GM23338 (cell line): ENCODE measurements at regions not wholly inside any gene's neighbourhood (a gene's known extent, or its start where the extent isn't known, plus 50 kb on each side); places are given as distances from the start of the nearest gene placed in this dataset.
"Not testable (repeated sequence)": the region's sequence is repeated elsewhere in the genome, so short reads cannot be mapped to it uniquely, and the experiment has no call there.

ENCODE experiments used
- ATAC-seq: fragments of 200-7000 bp; cut with Tn5 transposase; 3 replicates; pipeline ENCODE4 v1.9.1; 2020
- DNase-seq: peaks from one replicate; pipeline ENCODE4 v3.0.0-alpha.2; 2015; ENCODE audit warnings: low spot score
- H2AFZ ChIP-seq: fragments of 200-600 bp; sonication (generic); 2 replicates; pipeline ENCODE4 v1.8.0; 2016; ENCODE audit warnings: antibody characterized with exemption, mild to moderate bottlenecking, moderate library complexity
- H3F3A ChIP-seq: fragments of 200-600 bp; sonication (generic); replicated peaks from 2 replicates; pipeline ENCODE4 v1.8.0; 2017; ENCODE audit warnings: antibody characterized with exemption, mixed run types, low read depth
- H3K27ac ChIP-seq: fragments of 200-600 bp; sonication (generic); 2 replicates; pipeline ENCODE4 v1.6.1; 2016; ENCODE audit warnings: low read depth
- H3K27me3 ChIP-seq: fragments of 200-600 bp; sonication (generic); 2 replicates; pipeline ENCODE4 v1.8.0; 2016; ENCODE audit warnings: mild to moderate bottlenecking, mixed run types, moderate library complexity; ENCODE audit not compliant: insufficient read depth
- H3K36me3 ChIP-seq: fragments of 200-600 bp; sonication (generic); 2 replicates; pipeline ENCODE4 v1.8.0; 2016; ENCODE audit warnings: mild to moderate bottlenecking; ENCODE audit not compliant: insufficient read depth
- H3K4me1 ChIP-seq: fragments of 200-600 bp; sonication (generic); 2 replicates; pipeline ENCODE4 v1.8.0; 2016; ENCODE audit warnings: mild to moderate bottlenecking, moderate library complexity; ENCODE audit not compliant: insufficient read depth
- H3K4me2 ChIP-seq: fragments of 200-600 bp; sonication (generic); 2 replicates; pipeline ENCODE4 v1.7.1; 2017; ENCODE audit warnings: mixed run types
- H3K4me3 ChIP-seq: fragments of 200-600 bp; sonication (generic); 2 replicates; pipeline ENCODE4 v1.6.1; 2016; ENCODE audit warnings: mixed run types
- H3K79me2 ChIP-seq: fragments of 200-600 bp; sonication (generic); replicated peaks from 2 replicates; pipeline ENCODE4 v1.8.0; 2017; ENCODE audit warnings: mild to moderate bottlenecking; ENCODE audit not compliant: insufficient read depth
- H3K9me2 ChIP-seq: fragments of 200-600 bp; sonication (generic); 2 replicates; pipeline ENCODE4 v1.8.0; 2017; ENCODE audit not compliant: insufficient read depth
- H4K20me1 ChIP-seq: fragments of 200-600 bp; sonication (generic); replicated peaks from 2 replicates; pipeline ENCODE4 v1.8.0; 2017; ENCODE audit warnings: mild to moderate bottlenecking; ENCODE audit not compliant: insufficient read depth
- H3K27ac Mint-ChIP-seq: 2 replicates; pipeline ENCODE4 v1.8.0; 2020; ENCODE audit warnings: inconsistent platforms, mild to moderate bottlenecking, moderate library complexity, mixed read lengths
- H3K27me3 Mint-ChIP-seq: 3 replicates; pipeline ENCODE4 v1.8.0; 2022; ENCODE audit warnings: low read depth, mild to moderate bottlenecking, moderate library complexity, mixed read lengths, inconsistent platforms; ENCODE audit not compliant: insufficient read depth, poor library complexity
- H3K36me3 Mint-ChIP-seq: 3 replicates; pipeline ENCODE4 v1.8.0; 2021; ENCODE audit warnings: low read depth, mild to moderate bottlenecking, inconsistent platforms, moderate library complexity, mixed read lengths
- H3K4me1 Mint-ChIP-seq: 3 replicates; pipeline ENCODE4 v1.8.0; 2020; ENCODE audit warnings: mild to moderate bottlenecking, inconsistent platforms, mixed read lengths
- H3K4me3 Mint-ChIP-seq: 3 replicates; pipeline ENCODE4 v1.8.0; 2021; ENCODE audit warnings: moderate library complexity, mild to moderate bottlenecking, inconsistent platforms, mixed read lengths
- H3K9me3 Mint-ChIP-seq: 3 replicates; pipeline ENCODE4 v1.8.0; 2020; ENCODE audit warnings: moderate library complexity, mild to moderate bottlenecking, inconsistent platforms, mixed read lengths
- CREB1 ChIP-seq: fragments of 250-450 bp; sonication (Bioruptor Pico); IDR thresholded peaks from 2 replicates; pipeline ENCODE4 v1.5.0; 2020; ENCODE audit warnings: low read depth, mild to moderate bottlenecking, moderate library complexity
- ETS1 ChIP-seq: IDR thresholded peaks from 2 replicates; pipeline ENCODE4 v1.6.1; 2016; ENCODE audit warnings: antibody characterized with exemption
- EZH2phosphoT487 ChIP-seq: fragments of 200-600 bp; sonication (generic); IDR thresholded peaks from one replicate; pipeline ENCODE4 v1.8.1; 2018; ENCODE audit warnings: antibody characterized with exemption; ENCODE audit not compliant: unreplicated experiment
- JUNB ChIP-seq: IDR thresholded peaks from one replicate; pipeline ENCODE4 v1.6.1; 2016; ENCODE audit warnings: antibody characterized with exemption; ENCODE audit not compliant: unreplicated experiment
- NANOG ChIP-seq: IDR thresholded peaks from 2 replicates; pipeline ENCODE4 v1.6.1; 2016; ENCODE audit warnings: antibody characterized with exemption, borderline replicate concordance
- POLR2AphosphoS5 ChIP-seq: IDR thresholded peaks from 2 replicates; pipeline ENCODE4 v1.6.1; 2016; ENCODE audit warnings: antibody characterized with exemption, low read depth
- REST ChIP-seq: IDR thresholded peaks from one replicate; pipeline ENCODE4 v1.6.1; 2018; ENCODE audit warnings: antibody characterized with exemption; ENCODE audit not compliant: unreplicated experiment
- STAT1 ChIP-seq: IDR thresholded peaks from one replicate; pipeline ENCODE4 v1.6.1; 2016; ENCODE audit warnings: antibody characterized with exemption; ENCODE audit not compliant: unreplicated experiment

GRCh38 chr1:194774535-194774934, 1588.1 kb upstream of the B3GALT2 start (continued):
- TF ChIP-seq ETS1, result no peak

GRCh38 chr1:194755241-194755994, 1569.0 kb upstream of the B3GALT2 start:
- Histone ChIP-seq H3K4me2 (no peak overlapping the region), H3K4me3 (no peak overlapping the region), H3K79me2 (no peaks in the 10 kb centered on the region), H3K36me3 (no peaks in the 10 kb centered on the region), H3K27me3 (no peaks in the 10 kb centered on the region), H3F3A (no peaks in the 10 kb centered on the region), H3K27ac (no peak overlapping the region), H2AFZ (no peak overlapping the region), H4K20me1 (no peaks in the 10 kb centered on the region), H3K4me1 (no peaks in the 10 kb centered on the region), H3K9me2 (no peaks in the 10 kb centered on the region)
- DNase-seq (no peak), ATAC-seq (no peak)
- no peak overlapping the region for H3K4me3 Mint-ChIP-seq
- no peaks in the 10 kb centered on the region for H3K4me1 Mint-ChIP-seq
- H3K27me3 Mint-ChIP-seq, result no peaks in the 10 kb centered on the region
- H3K27ac Mint-ChIP-seq, result no peak overlapping the region
- TF ChIP-seq CREB1 (CRISPR knock-in tag) (no peak), JUNB (no peak), EZH2phosphoT487 (no peak)
- H3K36me3 Mint-ChIP-seq, result no peaks in the 10 kb centered on the region
- peaks cover 2% of the 10 kb centered on the region; the same call in 2 of the 3 replicates for H3K9me3 Mint-ChIP-seq

GRCh38 chr1:194738843-194739242, 1552.4 kb upstream of the B3GALT2 start:
- H2AFZ ChIP-seq, H3K4me3 Mint-ChIP-seq, H3K36me3 Mint-ChIP-seq, H3K4me3 ChIP-seq, H3K27me3 ChIP-seq, H3K4me1 Mint-ChIP-seq, H3K4me2 ChIP-seq, H3K27me3 Mint-ChIP-seq, H3K79me2 ChIP-seq, H3K9me3 Mint-ChIP-seq, H3K4me1 ChIP-seq, H3F3A ChIP-seq, ATAC-seq, DNase-seq, H3K27ac Mint-ChIP-seq, H3K36me3 ChIP-seq, H3K27ac ChIP-seq, H4K20me1 ChIP-seq, H3K9me2 ChIP-seq: not testable (repeated sequence)

GRCh38 chr1:194734970-194735369, 1548.6 kb upstream of the B3GALT2 start:
- ATAC-seq, result no peak
- no peak for DNase-seq
- no peak overlapping the region; the same call in 1 of the 2 replicates for H3K27ac ChIP-seq
- TF ChIP-seq POLR2AphosphoS5 (no peak), NANOG (no peak), STAT1 (no peak), JUNB (no peak), REST (no peak)

More at GRCh38 chr1:194734970-194735369, 1548.6 kb upstream of the B3GALT2 start:
- H3K4me1 ChIP-seq, result no peaks in the 10 kb centered on the region
- no peaks in the 10 kb centered on the region for H3K79me2 ChIP-seq
- H3F3A ChIP-seq, result no peaks in the 10 kb centered on the region
- H3K27ac Mint-ChIP-seq, result no peak overlapping the region
- no peak overlapping the region for H3K4me3 ChIP-seq
- H3K9me2 ChIP-seq, result no peaks in the 10 kb centered on the region
- H3K4me1 Mint-ChIP-seq, result peaks cover 7% of the 10 kb centered on the region
- no peak overlapping the region for H3K4me3 Mint-ChIP-seq
- H3K9me3 Mint-ChIP-seq, result no peaks in the 10 kb centered on the region
- H4K20me1 ChIP-seq, result no peaks in the 10 kb centered on the region
- H3K27me3 Mint-ChIP-seq, result no peaks in the 10 kb centered on the region
- no peak overlapping the region for H3K4me2 ChIP-seq
- H3K27me3 ChIP-seq, result no peaks in the 10 kb centered on the region
- H3K36me3 Mint-ChIP-seq, result no peaks in the 10 kb centered on the region
- H2AFZ ChIP-seq, result no peak overlapping the region
- no peaks in the 10 kb centered on the region for H3K36me3 ChIP-seq
